Stimulated activated CD8-positive, alpha-beta memory T cell treated with anti-CD3 and anti-CD28 coated beads, Interleukin-15, amount 100 ng/mL, for 4 hours (primary cell): ENCODE measurements at regions not wholly inside any gene's neighbourhood (a gene's known extent, or its start where the extent isn't known, plus 50 kb on each side); places are given as distances from the start of the nearest gene placed in this dataset.
"Not testable (repeated sequence)": the region's sequence is repeated elsewhere in the genome, so short reads cannot be mapped to it uniquely, and the experiment has no call there.

Experiments
- DNase-seq, 2 donors: peaks; one replicate each; pipeline ENCODE4 v3.0.0-alpha.2; 2020; ENCODE audit warnings: low read depth in 2 of 2

GRCh38 chr2:146604521-146604920 lies 1240.3 kb upstream of the ACVR2A start:
- DNase-seq, result no peak

- DNase-seq, result no peak
Observed at GRCh38 chr2:146602856-146603255, 1242.0 kb upstream of the ACVR2A start.

- no peak for DNase-seq
Observed at GRCh38 chr2:146602383-146602782, 1242.4 kb upstream of the ACVR2A start.

GRCh38 chr2:146598791-146599190 lies 1246.0 kb upstream of the ACVR2A start:
- no peak for DNase-seq

- no peak for DNase-seq
Observed at GRCh38 chr2:146597291-146597690, 1247.5 kb upstream of the ACVR2A start.

- DNase-seq, result no peak
Observed at GRCh38 chr2:146591908-146592307, 1252.9 kb upstream of the ACVR2A start.

- DNase-seq, result no peak
Observed at GRCh38 chr2:146587291-146587713, 1257.5 kb upstream of the ACVR2A start.

GRCh38 chr2:146584316-146584715 lies 1260.5 kb upstream of the ACVR2A start:
- no peak for DNase-seq

GRCh38 chr2:146579147-146579930 lies 1265.5 kb upstream of the ACVR2A start:
- DNase-seq, result no peak

GRCh38 chr2:146576339-146577111 lies 1268.3 kb upstream of the ACVR2A start:
- DNase-seq, result no peak

- no peak for DNase-seq
Observed at GRCh38 chr2:146572598-146572997, 1272.2 kb upstream of the ACVR2A start.

GRCh38 chr2:146561996-146562395 lies 1282.8 kb upstream of the ACVR2A start:
- no peak for DNase-seq

GRCh38 chr2:146547236-146547635 lies 1297.6 kb upstream of the ACVR2A start:
- no peak for DNase-seq

- no peak for DNase-seq
Observed at GRCh38 chr2:146544701-146545100, 1300.1 kb upstream of the ACVR2A start.

GRCh38 chr2:146541896-146542295 lies 1302.9 kb upstream of the ACVR2A start:
- DNase-seq, result no peak

GRCh38 chr2:146540271-146540932 lies 1304.4 kb upstream of the ACVR2A start:
- DNase-seq, result no peak

GRCh38 chr2:146539739-146540138 lies 1305.1 kb upstream of the ACVR2A start:
- DNase-seq, result not testable (repeated sequence)

GRCh38 chr2:146537477-146537876 lies 1307.4 kb upstream of the ACVR2A start:
- DNase-seq, result no peak

GRCh38 chr2:146532509-146533147 lies 1312.2 kb upstream of the ACVR2A start:
- no peak for DNase-seq

- no peak for DNase-seq
Observed at GRCh38 chr2:146532009-146532408, 1312.8 kb upstream of the ACVR2A start.

- no peak for DNase-seq
Observed at GRCh38 chr2:146530886-146531285, 1313.9 kb upstream of the ACVR2A start.

- DNase-seq, result no peak
Observed at GRCh38 chr2:146527166-146527565, 1317.7 kb upstream of the ACVR2A start.
